Adrenal gland (tissue), 9 donors: ENCODE measurements at regions not wholly inside any gene's neighbourhood (a gene's known extent, or its start where the extent isn't known, plus 50 kb on each side); places are given as distances from the start of the nearest gene placed in this dataset.

Experiments used
- DNase-seq, 7 donors: peaks; one replicate each; pipeline ENCODE4 v3.0.0-alpha.2; 2019 to 2020
- H3K27ac ChIP-seq, 5 donors: fragments of 200-600 bp; sonication (generic) in 4 of 5; 1 replicate in 3 of 5; 2 replicates in 2 of 5; pipeline versions ENCODE4 v1.5.1 to v1.8.0; 2016 to 2020; ENCODE audit warnings: mild to moderate bottlenecking in 1 of 5
- H3K27me3 ChIP-seq: fragments of 200-600 bp; 2 replicates; pipeline ENCODE4 v1.8.0; 2021
- H3K36me3 ChIP-seq, 2 donors: fragments of 200-600 bp; replicated peaks in 1 of 2; 1 replicate in 1 of 2; 2 replicates in 1 of 2; pipeline versions ENCODE4 v1.5.1 to v1.8.0; 2018 to 2022
- H3K4me1 ChIP-seq, 2 donors: fragments of 200-600 bp; replicated peaks in 1 of 2; 1 replicate in 1 of 2; 2 replicates in 1 of 2; pipeline versions ENCODE4 v1.5.1 to v1.8.0; 2018 to 2021
- H3K4me3 ChIP-seq, 4 donors: fragments of 200-600 bp; sonication (generic) in 3 of 4; one replicate each; pipeline ENCODE4 v1.5.1; 2016 to 2018
- H3K9me3 ChIP-seq, 3 donors: fragments of 200-600 bp; sonication (generic) in 1 of 3; replicated peaks in 1 of 3; 1 replicate in 2 of 3; 2 replicates in 1 of 3; pipeline versions ENCODE4 v1.5.1 to v1.8.0; 2016 to 2021
- CTCF ChIP-seq, 6 experiments: fragments of 450-650 bp in 4 of 6; fragments of 200-600 bp in 2 of 6; sonication (generic) in 1 of 6; IDR thresholded peaks; 1 replicate in 5 of 6; 2 replicates in 1 of 6; pipeline versions ENCODE4 v1.5.1 to v1.8.0; 2016 to 2021; ENCODE audit warnings: antibody characterized with exemption in 6 of 6, mild to moderate bottlenecking in 2 of 6, moderate library complexity in 1 of 6
- POLR2A ChIP-seq, 2 donors: fragments of 450-650 bp; IDR thresholded peaks; one replicate each; pipeline ENCODE4 v1.6.1; 2017; ENCODE audit warnings: antibody characterized with exemption in 2 of 2, mild to moderate bottlenecking in 2 of 2, moderate library complexity in 1 of 2
- WGBS, 4 donors: extraction: QIAGEN DNeasy Blood & Tissue Kit in 2 of 4; methylation state at CpG; one replicate each; pipeline versions ENCODE4 v1.1.5 to v1.1.7; 2013 to 2017; 5-methylcytosine and 5-hydroxymethylcytosine counted together
- intact Hi-C, 2 donors: fragments of 100-400 bp; cut with DNase I; formaldehyde crosslinking; loops; one replicate each; pipeline versions ENCODE4 v1.14.1 to v1.15.0; 2022 to 2023
- donor health status: healthy with polysubstance abuse.
- donor health status: Bipolar disorder and iron deficiency.
- donor health status: DM: yes; HTN: yes; CAD: no.
- donor health status: DM: no; HTN: no; CAD: no.
- donor health status: DM: no; HTN: no; CAD: no.

- TF ChIP-seq CTCF (IDR thresholded peaks at IDR 0.05) (no peak), POLR2A (IDR thresholded peaks at IDR 0.05) (no peak)
- intact Hi-C loops: no loop called here
Observed at GRCh38 chr16:86672179-86672863, 94.0 kb downstream of the FOXL1 start.

GRCh38 chr16:86673090-86673955 lies 95.0 kb downstream of the FOXL1 start:
- 76 to 85% (median 78%) methylated on average over 4 of the region's 4 CpGs for WGBS, 4 donors
- Histone ChIP-seq H3K27me3 (no peaks in the 10 kb centered on the region), H3K36me3 (no peaks in the 10 kb centered on the region), H3K4me1 (no peaks in the 10 kb centered on the region), H3K4me3 (no peak overlapping the region), H3K9me3 (no peaks in the 10 kb centered on the region), H3K27ac (no peak overlapping the region)
- DNase-seq: no peak
- intact Hi-C loops: no loop called here
- TF ChIP-seq CTCF (IDR thresholded peaks at IDR 0.05): no peak
- no peak for TF ChIP-seq POLR2A (IDR thresholded peaks at IDR 0.05)

More at GRCh38 chr16:86672179-86672863, 94.0 kb downstream of the FOXL1 start:
- no peak for DNase-seq
- 36 to 78% (median 58%) methylated on average over 13 to 17 of the region's 17 CpGs for WGBS, 4 donors
- H3K27me3 ChIP-seq: no peaks in the 10 kb centered on the region
- no peak overlapping the region for H3K27ac ChIP-seq
- no peaks in the 10 kb centered on the region for H3K36me3 ChIP-seq
- no peak overlapping the region for H3K4me3 ChIP-seq
- no peaks in the 10 kb centered on the region for H3K9me3 ChIP-seq
- no peaks in the 10 kb centered on the region for H3K4me1 ChIP-seq

- 83 to 87% (median 85%) methylated on average over 3 of the region's 3 CpGs for WGBS, 4 donors
- H3K9me3 ChIP-seq: no peaks in the 10 kb centered on the region
- H3K27me3 ChIP-seq: no peaks in the 10 kb centered on the region
- H3K27ac ChIP-seq: no peak overlapping the region
- TF ChIP-seq POLR2A (IDR thresholded peaks at IDR 0.05): no peak
- TF ChIP-seq CTCF (IDR thresholded peaks at IDR 0.05): no peak
- DNase-seq: no peak
- no peaks in the 10 kb centered on the region for H3K36me3 ChIP-seq
- intact Hi-C loops: no loop called here
- no peak overlapping the region for H3K4me3 ChIP-seq
- no peaks in the 10 kb centered on the region for H3K4me1 ChIP-seq
Observed at GRCh38 chr16:86673956-86674453, 95.7 kb downstream of the FOXL1 start.

- no peaks in the 10 kb centered on the region for H3K4me1 ChIP-seq
Observed at GRCh38 chr16:86676254-86676670, 97.9 kb downstream of the FOXL1 start.

More at GRCh38 chr16:86676254-86676670, 97.9 kb downstream of the FOXL1 start:
- TF ChIP-seq POLR2A (IDR thresholded peaks at IDR 0.05) (no peak), CTCF (IDR thresholded peaks at IDR 0.05) (no peak)
- intact Hi-C loops: no loop called here
- Histone ChIP-seq H3K36me3 (no peaks in the 10 kb centered on the region), H3K9me3 (no peaks in the 10 kb centered on the region), H3K27ac (no peak overlapping the region), H3K4me3 (no peak overlapping the region), H3K27me3 (no peaks in the 10 kb centered on the region)
- 14 to 76% (median 61%) methylated on average over 1 to 4 of the region's 4 CpGs for WGBS, 4 donors
- no peak for DNase-seq
